ENCODE measurements at regions not wholly inside any gene's neighbourhood (a gene's known extent, or its start where the extent isn't known, plus 50 kb on each side); places are given as distances from the start of the nearest gene placed in this dataset.

DNA sequence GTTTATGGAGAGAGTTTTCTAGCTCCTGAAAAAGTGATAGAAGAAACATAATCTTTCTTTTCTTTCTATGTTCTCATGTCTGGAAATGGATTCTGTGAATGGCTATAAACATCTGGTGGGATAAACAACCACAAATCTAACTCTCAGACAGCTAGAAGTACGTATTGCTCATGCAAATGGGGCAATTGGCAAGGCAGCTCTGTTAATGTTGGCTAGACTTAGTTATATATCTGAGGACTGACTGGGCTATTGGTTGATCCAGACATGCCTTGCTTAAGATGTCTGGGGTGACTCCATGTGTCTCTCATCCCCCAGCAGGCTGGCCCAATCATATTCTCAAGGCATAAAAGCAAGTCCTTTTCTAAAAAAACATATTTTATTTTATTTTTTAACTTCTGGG is 939.2 kb upstream of the NRXN1 start:
- H3K27ac ChIP-seq (ENCODE audit: low read length), result no peak overlapping the region
- no peaks in the 10 kb centered on the region for H4K20me1 ChIP-seq (ENCODE audit: insufficient read depth, low read length)
- no peaks in the 10 kb centered on the region for H3K36me3 ChIP-seq (replicated peaks; ENCODE audit: insufficient read depth, low read length)
- DNase-seq, result no peak
- H3F3A ChIP-seq (ENCODE audit: insufficient read depth, low read length), result no peaks in the 10 kb centered on the region
- no peak overlapping the region for H3K9ac ChIP-seq (ENCODE audit: low read length)
- H3K9me3 ChIP-seq (replicated peaks; ENCODE audit: insufficient read depth, low read length), result no peaks in the 10 kb centered on the region
- no peak overlapping the region for H3K4me2 ChIP-seq (ENCODE audit: low read depth, low read length)
- H3K4me3 ChIP-seq (ENCODE audit: low read length), result no peak overlapping the region
- no peaks in the 10 kb centered on the region for H3K27me3 ChIP-seq (replicated peaks; ENCODE audit: insufficient read depth, low read length)
- no peak overlapping the region for H2AFZ ChIP-seq (ENCODE audit: low read length)
- no peaks in the 10 kb centered on the region for H3K4me1 ChIP-seq (ENCODE audit: low read length)
- TF ChIP-seq, protein P1, sequence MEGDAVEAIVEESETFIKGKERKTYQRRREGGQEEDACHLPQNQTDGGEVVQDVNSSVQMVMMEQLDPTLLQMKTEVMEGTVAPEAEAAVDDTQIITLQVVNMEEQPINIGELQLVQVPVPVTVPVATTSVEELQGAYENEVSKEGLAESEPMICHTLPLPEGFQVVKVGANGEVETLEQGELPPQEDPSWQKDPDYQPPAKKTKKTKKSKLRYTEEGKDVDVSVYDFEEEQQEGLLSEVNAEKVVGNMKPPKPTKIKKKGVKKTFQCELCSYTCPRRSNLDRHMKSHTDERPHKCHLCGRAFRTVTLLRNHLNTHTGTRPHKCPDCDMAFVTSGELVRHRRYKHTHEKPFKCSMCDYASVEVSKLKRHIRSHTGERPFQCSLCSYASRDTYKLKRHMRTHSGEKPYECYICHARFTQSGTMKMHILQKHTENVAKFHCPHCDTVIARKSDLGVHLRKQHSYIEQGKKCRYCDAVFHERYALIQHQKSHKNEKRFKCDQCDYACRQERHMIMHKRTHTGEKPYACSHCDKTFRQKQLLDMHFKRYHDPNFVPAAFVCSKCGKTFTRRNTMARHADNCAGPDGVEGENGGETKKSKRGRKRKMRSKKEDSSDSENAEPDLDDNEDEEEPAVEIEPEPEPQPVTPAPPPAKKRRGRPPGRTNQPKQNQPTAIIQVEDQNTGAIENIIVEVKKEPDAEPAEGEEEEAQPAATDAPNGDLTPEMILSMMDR (IDR thresholded peaks at IDR 0.05; ENCODE audit: low read length), result no peak
- TF ChIP-seq EZH2 (optimal IDR thresholded peaks at IDR 0.05; ENCODE audit: low read depth, low read length) (no peak), EZH2phosphoT487 (IDR thresholded peaks at IDR 0.05; ENCODE audit: low read length) (no peak)
- H3K79me2 ChIP-seq (ENCODE audit: low read length), result no peaks in the 10 kb centered on the region
- H3K9me2 ChIP-seq (replicated peaks; ENCODE audit: insufficient read depth, low read length), result no peaks in the 10 kb centered on the region

- Histone ChIP-seq H3K27ac (ENCODE audit: low read length) (no peak overlapping the region), H4K20me1 (ENCODE audit: insufficient read depth, low read length) (no peaks in the 10 kb centered on the region), H3K36me3 (replicated peaks; ENCODE audit: insufficient read depth, low read length) (no peaks in the 10 kb centered on the region), H3K9me2 (replicated peaks; ENCODE audit: insufficient read depth, low read length) (no peaks in the 10 kb centered on the region), H3F3A (ENCODE audit: insufficient read depth, low read length) (no peaks in the 10 kb centered on the region), H3K27me3 (replicated peaks; ENCODE audit: insufficient read depth, low read length) (no peaks in the 10 kb centered on the region), H2AFZ (ENCODE audit: low read length) (no peak overlapping the region), H3K4me1 (ENCODE audit: low read length) (no peaks in the 10 kb centered on the region), H3K4me2 (ENCODE audit: low read depth, low read length) (no peak overlapping the region), H3K79me2 (ENCODE audit: low read length) (no peaks in the 10 kb centered on the region), H3K9me3 (replicated peaks; ENCODE audit: insufficient read depth, low read length) (no peaks in the 10 kb centered on the region), H3K4me3 (ENCODE audit: low read length) (no peak overlapping the region), H3K9ac (ENCODE audit: low read length) (no peak overlapping the region)
- no peak for DNase-seq
- TF ChIP-seq EZH2 (optimal IDR thresholded peaks at IDR 0.05; ENCODE audit: low read depth, low read length) (no peak), EZH2phosphoT487 (IDR thresholded peaks at IDR 0.05; ENCODE audit: low read length) (no peak)
- TF ChIP-seq, protein P1 (IDR thresholded peaks at IDR 0.05; ENCODE audit: low read length), result no peak
These were observed 937.4 kb upstream of the NRXN1 start for GRCh38 chr2:51969347-51969746.

DNA sequence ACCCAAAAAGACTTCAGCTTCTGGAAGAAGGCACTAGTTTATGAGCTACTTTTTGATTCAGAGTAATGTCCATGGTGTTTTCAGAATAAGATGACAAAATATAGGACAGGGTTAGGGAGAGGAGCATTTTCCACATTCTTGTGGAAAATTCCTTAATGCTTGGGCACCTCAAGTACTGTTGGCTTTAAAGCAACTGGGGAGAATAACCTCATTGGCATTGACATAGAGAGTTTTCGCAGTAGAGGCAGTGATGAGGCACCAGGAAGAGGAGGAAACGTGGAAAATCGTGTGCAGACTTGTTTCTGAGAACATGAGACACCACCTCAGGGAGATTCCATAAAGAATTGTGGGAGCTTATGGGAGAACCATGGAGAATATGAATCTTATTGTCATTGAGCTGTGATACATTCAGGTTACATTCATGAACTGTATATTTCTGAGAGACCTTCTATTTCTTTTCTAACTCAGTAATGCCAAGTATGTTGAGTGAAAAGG is 929.0 kb upstream of the NRXN1 start:
- Histone ChIP-seq H2AFZ (ENCODE audit: low read length) (no peak overlapping the region), H3K36me3 (replicated peaks; ENCODE audit: insufficient read depth, low read length) (no peaks in the 10 kb centered on the region), H3K4me2 (ENCODE audit: low read depth, low read length) (no peak overlapping the region), H3K27me3 (replicated peaks; ENCODE audit: insufficient read depth, low read length) (no peaks in the 10 kb centered on the region), H4K20me1 (ENCODE audit: insufficient read depth, low read length) (no peaks in the 10 kb centered on the region), H3K9me2 (replicated peaks; ENCODE audit: insufficient read depth, low read length) (no peaks in the 10 kb centered on the region), H3K27ac (ENCODE audit: low read length) (no peak overlapping the region), H3F3A (ENCODE audit: insufficient read depth, low read length) (no peaks in the 10 kb centered on the region), H3K9ac (ENCODE audit: low read length) (no peak overlapping the region), H3K4me3 (ENCODE audit: low read length) (no peak overlapping the region), H3K9me3 (replicated peaks; ENCODE audit: insufficient read depth, low read length) (no peaks in the 10 kb centered on the region), H3K4me1 (ENCODE audit: low read length) (no peaks in the 10 kb centered on the region), H3K79me2 (ENCODE audit: low read length) (no peaks in the 10 kb centered on the region)
- TF ChIP-seq EZH2 (optimal IDR thresholded peaks at IDR 0.05; ENCODE audit: low read depth, low read length) (no peak), EZH2phosphoT487 (IDR thresholded peaks at IDR 0.05; ENCODE audit: low read length) (no peak)
- TF ChIP-seq, protein P1 (IDR thresholded peaks at IDR 0.05; ENCODE audit: low read length), result no peak
- no peak for DNase-seq
